H1 (cell line): ENCODE measurements at regions not wholly inside any gene's neighbourhood (a gene's known extent, or its start where the extent isn't known, plus 50 kb on each side); places are given as distances from the start of the nearest gene placed in this dataset.

Experiments used
- CTCF ChIA-PET: fragments of 300-600 bp; sonication (Branson Sonifier 250); formaldehyde crosslinking; loops from one replicate; lab custom pipeline; 2021; ENCODE audit not compliant: partially characterized antibody; lab: Charles Lee
- POLR2A ChIA-PET: fragments of 300-600 bp; sonication (Branson Sonifier 250); formaldehyde crosslinking; loops from one replicate; lab custom pipeline; 2021; ENCODE audit warnings: inconsistent platforms; ENCODE audit not compliant: partially characterized antibody; lab: Charles Lee
- DNase-seq, 2 experiments: peaks; one replicate each; pipeline versions ENCODE4 v3.0.0 to v3.0.0-alpha.2; 2010 to 2022; ENCODE audit warnings: low spot score in 2 of 2, low read depth in 1 of 2, mixed read lengths in 1 of 2
- FAIRE-seq: peaks from 2 replicates; lab custom pipeline; 2011; peaks lifted over from hg19 to GRCh38; lab: Jason Lieb, UNC
- H2AFZ ChIP-seq: 2 replicates; pipeline ENCODE4 v1.8.1; 2012; ENCODE audit warnings: low read length, inconsistent platforms
- H2AK5ac ChIP-seq: 2 replicates; pipeline ENCODE4 v1.6.1; 2013; ENCODE audit warnings: low read depth, low read length
- H2BK120ac ChIP-seq: replicated peaks from 2 replicates; pipeline ENCODE3; 2013; ENCODE audit warnings: low read depth, low read length, inconsistent platforms
- H2BK12ac ChIP-seq: 2 replicates; pipeline ENCODE4 v1.6.1; 2013; ENCODE audit warnings: low read depth, low read length
- H2BK15ac ChIP-seq: 2 replicates; pipeline ENCODE4 v1.6.1; 2013; ENCODE audit warnings: low read length
- H2BK20ac ChIP-seq: 2 replicates; pipeline ENCODE4 v1.6.1; 2013; ENCODE audit warnings: low read length
- H2BK5ac ChIP-seq: 2 replicates; pipeline ENCODE4 v1.6.1; 2013; ENCODE audit warnings: low read depth, low read length
- H3K14ac ChIP-seq: 2 replicates; pipeline ENCODE4 v1.6.1; 2013; ENCODE audit warnings: inconsistent platforms; ENCODE audit not compliant: insufficient read length
- H3K18ac ChIP-seq: 2 replicates; pipeline ENCODE4 v1.6.1; 2013; ENCODE audit warnings: low read length; ENCODE audit errors: extremely low read depth
- H3K23ac ChIP-seq: 2 replicates; pipeline ENCODE4 v1.6.1; 2013; ENCODE audit warnings: inconsistent platforms; ENCODE audit not compliant: insufficient read length
- H3K23me2 ChIP-seq: 2 replicates; pipeline ENCODE4 v1.6.1; 2013; ENCODE audit warnings: low read depth, low read length
- H3K27ac ChIP-seq: 2 replicates; pipeline ENCODE4 v1.6.1; 2011; ENCODE audit warnings: low read depth, low read length, inconsistent platforms
- H3K27me3 ChIP-seq, 4 experiments: replicated peaks in 1 of 4; 1 replicate in 1 of 4; 2 replicates in 3 of 4; pipeline versions ENCODE4 v1.6.1 to v1.8.1; 2011 to 2013; ENCODE audit warnings: low read length in 3 of 4, mild to moderate bottlenecking in 3 of 4, inconsistent platforms in 2 of 4, mixed read lengths in 2 of 4, moderate library complexity in 1 of 4; ENCODE audit not compliant: control insufficient read depth in 3 of 4, insufficient read depth in 3 of 4; ENCODE audit errors: extremely low read depth in 1 of 4
- H3K36me3 ChIP-seq, 4 experiments: 2 replicates each; pipeline versions ENCODE4 v1.6.1 to v1.8.1; 2011 to 2013; ENCODE audit warnings: mild to moderate bottlenecking in 4 of 4, low read length in 3 of 4, moderate library complexity in 2 of 4, control low read depth in 1 of 4, inconsistent platforms in 1 of 4; ENCODE audit not compliant: insufficient read depth in 4 of 4, control insufficient read depth in 2 of 4
- H3K4ac ChIP-seq: replicated peaks from 2 replicates; pipeline ENCODE3; 2013; ENCODE audit warnings: low read length, low read depth, mixed read lengths, inconsistent platforms; ENCODE audit not compliant: insufficient read length
- H3K4me1 ChIP-seq, 4 experiments: replicated peaks in 1 of 4; 1 replicate in 1 of 4; 2 replicates in 3 of 4; pipeline versions ENCODE4 v1.6.1 to v1.8.1; 2011 to 2013; ENCODE audit warnings: low read length in 3 of 4, inconsistent platforms in 2 of 4, mixed read lengths in 1 of 4; ENCODE audit not compliant: insufficient read depth in 4 of 4, control insufficient read depth in 3 of 4
- H3K4me2 ChIP-seq, 2 experiments: 2 replicates each; pipeline versions ENCODE4 v1.6.1 to v1.8.1; 2011 to 2013; ENCODE audit warnings: low read depth in 2 of 2, low read length in 2 of 2, control low read depth in 1 of 2, inconsistent platforms in 1 of 2, mild to moderate bottlenecking in 1 of 2; ENCODE audit not compliant: insufficient read depth in 1 of 2
- H3K4me3 ChIP-seq, 4 experiments: fragments of 200-600, 300-600 bp in 1 of 4; sonication (generic), shearing (Covaris generic), sonication (Bioruptor Twin) in 1 of 4; 2 replicates each; pipeline versions ENCODE4 v1.5.1 to v1.8.1; 2011 to 2016; ENCODE audit warnings: low read length in 4 of 4, low read depth in 3 of 4, control low read depth in 2 of 4, inconsistent platforms in 2 of 4, mild to moderate bottlenecking in 2 of 4, mixed read lengths in 1 of 4, moderate library complexity in 1 of 4; ENCODE audit not compliant: insufficient read depth in 2 of 4; ENCODE audit errors: extremely low read depth in 1 of 4
- H3K56ac ChIP-seq: replicated peaks from 2 replicates; pipeline ENCODE3; 2013; ENCODE audit warnings: low read depth, mild to moderate bottlenecking, mixed read lengths, low read length, inconsistent platforms; ENCODE audit not compliant: insufficient read length
- H3K79me1 ChIP-seq: 2 replicates; pipeline ENCODE4 v1.6.1; 2013; ENCODE audit warnings: low read depth, low read length, control low read depth
- H3K79me2 ChIP-seq, 2 experiments: 2 replicates each; pipeline versions ENCODE4 v1.6.1 to v1.8.1; 2012 to 2013; ENCODE audit warnings: low read length in 2 of 2, mild to moderate bottlenecking in 2 of 2, inconsistent platforms in 1 of 2; ENCODE audit not compliant: insufficient read depth in 2 of 2, control insufficient read depth in 1 of 2
- H3K9ac ChIP-seq, 4 experiments: replicated peaks in 1 of 4; 1 replicate in 1 of 4; 2 replicates in 3 of 4; pipeline versions ENCODE4 v1.6.1 to v1.8.1; 2011 to 2013; ENCODE audit warnings: low read depth in 3 of 4, low read length in 3 of 4, control low read depth in 2 of 4, mild to moderate bottlenecking in 2 of 4, moderate library complexity in 2 of 4, inconsistent platforms in 1 of 4; ENCODE audit errors: extremely low read depth in 1 of 4
- H3K9me3 ChIP-seq, 2 experiments: 2 replicates each; pipeline versions ENCODE4 v1.6.1 to v1.8.1; 2012 to 2013; ENCODE audit warnings: mild to moderate bottlenecking in 2 of 2, moderate library complexity in 2 of 2, control low read depth in 1 of 2, inconsistent platforms in 1 of 2, low read depth in 1 of 2, low read length in 1 of 2, mixed read lengths in 1 of 2; ENCODE audit not compliant: insufficient read depth in 2 of 2
- H4K20me1 ChIP-seq, 2 experiments: replicated peaks in 1 of 2; 2 replicates each; pipeline versions ENCODE3 to v1.8.1; 2011 to 2013; ENCODE audit warnings: inconsistent platforms in 2 of 2, low read length in 2 of 2, mild to moderate bottlenecking in 1 of 2; ENCODE audit not compliant: insufficient read depth in 2 of 2, control insufficient read depth in 1 of 2
- H4K5ac ChIP-seq: 2 replicates; pipeline ENCODE4 v1.6.1; 2013; ENCODE audit warnings: low read length, low read depth, mixed read lengths, inconsistent platforms; ENCODE audit not compliant: insufficient read length
- H4K8ac ChIP-seq: 2 replicates; pipeline ENCODE4 v1.8.0; 2013; ENCODE audit warnings: mild to moderate bottlenecking, moderate library complexity, low read length, inconsistent platforms; ENCODE audit not compliant: insufficient read depth; ENCODE audit errors: extremely low read depth
- H4K91ac ChIP-seq: replicated peaks from 2 replicates; pipeline ENCODE3; 2013; ENCODE audit warnings: low read length, mixed read lengths, inconsistent platforms; ENCODE audit not compliant: insufficient read length
- PHF8 ChIP-seq: fragments of 200-600 bp; sonication (generic); conservative IDR thresholded peaks from 2 replicates; pipeline ENCODE4 v1.7.1; 2012; ENCODE audit warnings: low read depth, mild to moderate bottlenecking, inconsistent platforms, low read length, moderate library complexity
- RBBP5 ChIP-seq: IDR thresholded peaks from 2 replicates; pipeline ENCODE4 v1.7.1; 2012; ENCODE audit warnings: low read depth, mild to moderate bottlenecking, inconsistent platforms, low read length, moderate library complexity, borderline replicate concordance
- YY1 ChIP-seq: IDR thresholded peaks from 2 replicates; pipeline ENCODE4 v1.6.1; 2011; ENCODE audit warnings: low read depth, mild to moderate bottlenecking, low read length
- WGBS, 2 experiments: shearing (Covaris generic) in 1 of 2; methylation state at CpG; one replicate each; pipeline versions ENCODE4 v1.1.6 to v1.1.7; 2013 to 2015; ENCODE audit warnings: low lambda C conversion rate in 2 of 2, mixed read lengths in 2 of 2, inconsistent platforms in 1 of 2, low coverage in 1 of 2, missing lambda C conversion rate in 1 of 2; ENCODE audit not compliant: insufficient replicate concordance in 2 of 2, insufficient coverage in 1 of 2, insufficient read length in 1 of 2; ENCODE audit errors: extremely low coverage in 1 of 2, missing lambda C conversion rate in 1 of 2; 5-methylcytosine and 5-hydroxymethylcytosine counted together

DNA sequence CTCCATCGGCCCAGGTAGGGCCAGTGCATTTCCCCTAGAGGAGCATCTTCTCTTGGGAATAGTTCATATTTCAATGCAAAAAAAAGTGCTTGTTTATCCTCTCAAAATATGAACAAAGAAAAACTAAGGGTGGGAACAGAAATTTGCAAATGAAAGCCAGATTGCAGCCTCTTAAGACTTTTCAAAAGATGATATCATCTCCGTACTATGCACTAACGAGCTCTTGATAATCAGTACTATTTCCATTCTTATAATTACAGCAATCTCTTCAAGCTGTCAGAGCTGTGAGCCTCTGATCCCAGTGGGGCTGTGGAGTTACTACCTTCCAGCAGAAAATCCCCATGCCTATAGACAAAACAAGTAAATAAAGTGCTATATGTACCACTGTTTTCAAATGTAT, 77.1 kb downstream of the SOD2 start:
- H2BK120ac ChIP-seq = no peak overlapping the region
- H3K18ac ChIP-seq = no peak overlapping the region
- no peak overlapping the region for H3K56ac ChIP-seq
- H4K20me1 ChIP-seq = no peaks in the 10 kb centered on the region
- TF ChIP-seq RBBP5 (no peak), PHF8 (no peak), YY1 (no peak)
- no peak overlapping the region for H3K14ac ChIP-seq
- H4K91ac ChIP-seq = no peak overlapping the region
- no peak overlapping the region for H3K4me3 ChIP-seq
- FAIRE-seq = no peak
- H3K23ac ChIP-seq = no peak overlapping the region
- POLR2A ChIA-PET = no interaction called here
- no peaks in the 10 kb centered on the region for H3K79me2 ChIP-seq
- no peak overlapping the region for H2BK12ac ChIP-seq
- H4K8ac ChIP-seq = no peak overlapping the region
- no peak overlapping the region for H2BK15ac ChIP-seq
- CTCF ChIA-PET = no interaction called here
- H3K4me2 ChIP-seq = no peak overlapping the region
- H2BK5ac ChIP-seq = no peak overlapping the region
- H3K23me2 ChIP-seq = no peaks in the 10 kb centered on the region
- H2AK5ac ChIP-seq = no peak overlapping the region
- DNase-seq = no peak
- H3K4me1 ChIP-seq = no peaks in the 10 kb centered on the region
- no peaks in the 10 kb centered on the region for H3K27me3 ChIP-seq
- no peak overlapping the region for H4K5ac ChIP-seq
- H3K79me1 ChIP-seq = no peaks in the 10 kb centered on the region
- 75% methylated on average over 3 of the region's 3 CpGs; no CpG with 5 or more reads in 1 of the 2 experiments for WGBS, 2 experiments
- no peak overlapping the region for H2AFZ ChIP-seq
- no peak overlapping the region for H3K9ac ChIP-seq
- no peak overlapping the region for H3K27ac ChIP-seq
- H3K36me3 ChIP-seq = no peaks in the 10 kb centered on the region
- no peak overlapping the region for H3K4ac ChIP-seq
- H2BK20ac ChIP-seq = no peak overlapping the region
- peaks cover 56 to 67% of the 10 kb centered on the region in 2 experiments for H3K9me3 ChIP-seq
